OCI-LY1 (cell line): ENCODE measurements at regions not wholly inside any gene's neighbourhood (a gene's known extent, or its start where the extent isn't known, plus 50 kb on each side); places are given as distances from the start of the nearest gene placed in this dataset.

Experiments used
- CTCF ChIP-seq: fragments of 200-600 bp; sonication (generic), shearing (Covaris generic); IDR thresholded peaks from 2 replicates; pipeline ENCODE4 v1.5.1; 2017; ENCODE audit warnings: mild to moderate bottlenecking, antibody characterized with exemption, low read length, moderate library complexity, mixed read lengths
- EZH2 ChIP-seq: fragments of 200-600 bp; sonication (generic), shearing (Covaris generic); IDR thresholded peaks from 2 replicates; pipeline ENCODE4 v1.8.0; 2017; ENCODE audit warnings: borderline replicate concordance, mixed run types, mild to moderate bottlenecking, antibody characterized with exemption, low read length, moderate library complexity, mixed read lengths

DNA sequence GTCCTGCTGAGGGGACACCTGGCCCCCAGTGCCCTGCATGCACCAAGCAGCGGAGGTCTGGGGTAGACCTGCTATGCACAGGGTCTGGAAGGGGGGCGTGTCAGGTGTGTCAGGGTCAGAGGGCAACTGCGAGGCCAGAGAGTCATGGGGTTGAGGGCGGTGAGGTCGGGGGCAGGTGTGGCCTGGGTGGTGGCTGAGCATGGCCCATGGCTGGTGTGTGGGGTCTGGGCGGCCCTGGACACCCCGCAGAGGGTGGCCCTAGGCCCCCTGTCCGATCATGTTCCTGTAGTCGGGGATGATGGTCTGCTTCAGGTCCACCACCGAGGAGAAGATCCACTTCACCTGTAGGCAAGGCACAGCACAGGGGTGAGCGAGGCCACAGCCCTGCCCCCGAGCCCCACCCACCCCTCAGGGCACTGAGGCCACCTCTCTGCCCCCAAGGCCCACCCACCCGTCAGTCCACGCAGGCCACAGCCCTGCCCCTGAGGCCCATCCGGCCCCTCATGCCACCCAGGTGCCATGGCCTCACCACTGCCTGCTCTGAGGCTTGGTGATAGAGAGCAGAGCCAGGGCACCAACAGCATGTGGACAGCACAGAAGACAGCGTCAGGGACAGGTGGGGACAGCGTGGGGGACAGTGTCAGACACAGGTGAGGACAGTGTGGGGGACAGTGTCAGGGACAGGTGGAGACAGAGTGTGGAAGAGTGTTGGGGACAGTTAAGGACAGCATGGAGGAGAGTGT is 211.3 kb downstream of the TMEM121 start:
- no peak for TF ChIP-seq CTCF
- TF ChIP-seq EZH2 = no peak
